GM10266 (cell line): ENCODE measurements at regions not wholly inside any gene's neighbourhood (a gene's known extent, or its start where the extent isn't known, plus 50 kb on each side); places are given as distances from the start of the nearest gene placed in this dataset.

Source experiments
- DNase-seq: peaks from one replicate; pipeline ENCODE4 v3.0.0; 2012; ENCODE audit errors: extremely low spot score
- TF ChIP-seq, protein P1 (sequence below): IDR thresholded peaks from 2 replicates; pipeline ENCODE4 v1.5.1; 2012; ENCODE audit warnings: mild to moderate bottlenecking, low read depth; ENCODE audit not compliant: control insufficient read depth, insufficient read depth; ENCODE audit errors: missing control alignments

DNA sequence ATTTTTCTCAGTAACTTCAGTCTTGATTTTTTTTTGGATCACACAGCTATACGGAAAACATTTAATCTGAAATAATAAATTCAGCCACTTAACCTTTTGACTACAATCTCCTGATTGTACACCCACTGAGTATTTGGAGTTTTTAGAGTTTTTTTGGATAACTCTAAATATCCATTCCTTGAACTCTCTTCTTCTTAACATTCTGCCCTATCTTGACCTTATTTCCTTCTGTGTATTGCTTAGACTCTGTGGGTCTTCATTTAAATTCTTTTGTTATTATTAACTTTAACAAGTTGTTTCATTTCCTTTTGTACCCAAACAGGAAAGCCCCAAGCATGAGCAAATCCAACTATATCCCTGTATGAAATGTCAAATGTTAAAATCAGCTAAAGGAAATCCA, 170.2 kb upstream of the PTCHD4 start:
- DNase-seq = no peak
- TF ChIP-seq, protein P1, sequence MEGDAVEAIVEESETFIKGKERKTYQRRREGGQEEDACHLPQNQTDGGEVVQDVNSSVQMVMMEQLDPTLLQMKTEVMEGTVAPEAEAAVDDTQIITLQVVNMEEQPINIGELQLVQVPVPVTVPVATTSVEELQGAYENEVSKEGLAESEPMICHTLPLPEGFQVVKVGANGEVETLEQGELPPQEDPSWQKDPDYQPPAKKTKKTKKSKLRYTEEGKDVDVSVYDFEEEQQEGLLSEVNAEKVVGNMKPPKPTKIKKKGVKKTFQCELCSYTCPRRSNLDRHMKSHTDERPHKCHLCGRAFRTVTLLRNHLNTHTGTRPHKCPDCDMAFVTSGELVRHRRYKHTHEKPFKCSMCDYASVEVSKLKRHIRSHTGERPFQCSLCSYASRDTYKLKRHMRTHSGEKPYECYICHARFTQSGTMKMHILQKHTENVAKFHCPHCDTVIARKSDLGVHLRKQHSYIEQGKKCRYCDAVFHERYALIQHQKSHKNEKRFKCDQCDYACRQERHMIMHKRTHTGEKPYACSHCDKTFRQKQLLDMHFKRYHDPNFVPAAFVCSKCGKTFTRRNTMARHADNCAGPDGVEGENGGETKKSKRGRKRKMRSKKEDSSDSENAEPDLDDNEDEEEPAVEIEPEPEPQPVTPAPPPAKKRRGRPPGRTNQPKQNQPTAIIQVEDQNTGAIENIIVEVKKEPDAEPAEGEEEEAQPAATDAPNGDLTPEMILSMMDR = no peak

DNA sequence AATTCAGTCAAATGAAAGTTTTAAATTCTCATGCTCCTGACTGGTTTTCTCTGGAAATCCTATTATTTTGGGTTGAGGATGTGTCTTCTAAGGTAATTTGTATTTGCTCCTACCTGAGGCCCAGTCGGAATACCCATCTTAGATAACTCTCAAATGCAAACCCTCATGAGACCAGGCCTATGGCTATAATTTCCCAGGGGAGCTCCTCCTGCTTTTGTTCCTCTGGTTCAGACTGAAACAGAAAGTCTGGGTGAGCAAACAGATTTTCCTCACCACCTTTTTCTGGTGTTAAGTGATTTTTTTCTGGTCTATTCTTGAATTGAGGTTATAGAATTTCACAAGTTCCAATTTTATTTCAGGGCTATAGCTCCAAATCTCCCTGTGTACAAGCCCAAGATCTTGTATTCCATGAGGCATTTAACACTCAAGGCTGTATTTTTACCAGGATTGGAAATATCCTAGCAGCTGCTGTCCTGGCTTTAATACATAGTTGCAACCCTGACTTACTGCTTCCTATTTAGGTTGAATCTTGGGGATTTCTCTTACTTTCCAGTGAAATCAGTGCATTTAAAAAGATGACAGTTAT, 169.1 kb upstream of the PTCHD4 start:
- TF ChIP-seq, protein P1 = no peak
- no peak for DNase-seq

DNA sequence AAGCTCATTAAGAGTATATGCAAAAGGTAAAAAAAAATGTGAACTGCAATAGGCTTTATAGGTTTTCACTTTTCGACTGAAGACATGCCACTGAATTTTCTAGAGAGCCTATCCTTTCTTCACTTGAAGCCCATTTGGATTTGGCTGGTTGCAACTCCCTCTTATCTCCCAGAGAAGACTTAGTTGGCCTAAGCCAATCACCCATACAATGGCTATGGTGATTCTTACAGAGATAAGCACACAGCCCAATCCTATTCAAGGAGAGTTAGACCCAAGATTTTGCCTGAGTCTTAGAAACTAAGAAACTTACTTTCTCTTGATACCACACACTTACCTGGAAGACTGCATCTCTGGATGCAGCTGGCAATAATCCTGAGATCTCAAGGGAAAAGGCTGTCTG, 167.3 kb upstream of the PTCHD4 start:
- TF ChIP-seq, protein P1 = no peak
- no peak for DNase-seq

DNA sequence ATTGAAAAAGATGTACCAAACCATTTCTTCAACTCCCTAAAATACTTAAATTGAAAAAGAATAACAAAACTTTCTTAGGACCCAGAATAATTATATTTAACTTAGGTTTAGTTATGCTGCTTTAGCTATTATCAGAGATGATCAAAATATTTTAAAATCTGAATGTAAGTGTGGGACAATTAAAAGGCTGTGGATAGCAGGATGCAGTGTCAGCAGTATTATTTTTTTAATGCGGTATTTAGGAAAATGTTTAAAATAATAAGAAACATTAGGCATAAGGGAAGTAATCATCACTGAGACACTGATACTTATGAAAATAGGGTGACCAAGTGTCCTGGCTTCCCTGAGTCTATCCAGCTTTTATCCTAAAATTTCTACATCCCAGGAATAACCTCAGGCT, 161.5 kb upstream of the PTCHD4 start:
- TF ChIP-seq, protein P1 = no peak
- DNase-seq = no peak

DNA sequence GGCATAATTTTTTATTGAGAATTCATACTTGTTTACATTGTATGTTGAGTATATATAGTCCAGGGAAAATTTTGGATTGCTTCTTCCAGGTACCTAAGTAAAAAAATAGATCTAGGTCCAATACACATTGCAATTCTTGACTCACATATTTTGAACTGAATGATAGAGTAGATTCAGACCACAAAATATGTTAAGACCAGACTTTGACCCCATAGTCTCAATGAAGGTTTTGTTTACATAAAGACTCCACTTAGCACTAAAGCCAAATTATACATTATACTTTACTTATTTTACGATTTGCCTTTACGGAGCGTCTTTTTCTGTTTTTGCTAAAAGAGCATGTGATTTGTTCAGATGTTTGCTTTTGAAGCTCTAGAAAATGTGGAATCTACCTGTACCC, 144.1 kb upstream of the PTCHD4 start:
- DNase-seq = no peak
- TF ChIP-seq, protein P1 = no peak

DNA sequence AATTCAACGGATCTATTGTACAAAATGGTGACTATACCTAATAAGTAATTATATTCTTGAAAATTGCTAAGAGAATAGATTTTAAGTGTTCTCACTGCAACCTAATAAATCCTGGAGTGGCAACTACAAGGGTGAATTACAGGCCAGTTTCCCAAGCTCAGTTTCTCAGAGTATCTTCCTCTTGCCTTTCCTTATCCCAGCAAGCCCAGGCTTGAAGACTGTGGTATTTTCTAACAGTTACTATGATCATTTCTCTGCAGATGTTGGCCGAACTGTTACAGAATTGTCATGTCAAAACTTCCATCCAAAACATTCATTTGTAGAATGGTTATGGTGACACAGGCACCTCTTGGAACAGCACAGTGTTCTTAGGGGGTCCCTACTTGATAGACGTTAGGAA, 138.1 kb upstream of the PTCHD4 start:
- TF ChIP-seq, protein P1 = no peak
- no peak for DNase-seq

DNA sequence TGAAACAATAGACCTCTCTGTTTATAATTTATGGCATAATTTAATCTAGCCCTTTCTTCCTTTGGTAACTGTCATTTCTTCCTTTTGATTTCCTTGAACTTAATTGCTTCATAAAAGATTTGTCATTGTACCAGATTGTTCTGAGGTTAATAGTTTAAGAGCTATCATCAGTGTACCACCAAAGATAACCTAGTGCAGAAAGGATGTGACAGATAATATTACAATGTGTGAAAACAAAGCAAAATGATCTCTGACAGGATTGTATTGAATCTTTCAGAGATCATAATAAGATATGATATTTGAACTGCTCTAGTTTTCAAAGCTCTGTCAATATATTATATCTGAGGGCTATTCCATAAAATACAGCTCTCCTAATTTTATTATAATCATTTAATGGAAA, 132.1 kb upstream of the PTCHD4 start:
- TF ChIP-seq, protein P1 = no peak
- no peak for DNase-seq
